Kasumi-1 (cell line): ENCODE measurements at regions not wholly inside any gene's neighbourhood (a gene's known extent, or its start where the extent isn't known, plus 50 kb on each side); places are given as distances from the start of the nearest gene placed in this dataset.

ENCODE experiments used
- DNase-seq, 2 experiments: peaks; one replicate each; lab custom pipeline; 2025; lab: John Stamatoyannopoulos, UW

DNA sequence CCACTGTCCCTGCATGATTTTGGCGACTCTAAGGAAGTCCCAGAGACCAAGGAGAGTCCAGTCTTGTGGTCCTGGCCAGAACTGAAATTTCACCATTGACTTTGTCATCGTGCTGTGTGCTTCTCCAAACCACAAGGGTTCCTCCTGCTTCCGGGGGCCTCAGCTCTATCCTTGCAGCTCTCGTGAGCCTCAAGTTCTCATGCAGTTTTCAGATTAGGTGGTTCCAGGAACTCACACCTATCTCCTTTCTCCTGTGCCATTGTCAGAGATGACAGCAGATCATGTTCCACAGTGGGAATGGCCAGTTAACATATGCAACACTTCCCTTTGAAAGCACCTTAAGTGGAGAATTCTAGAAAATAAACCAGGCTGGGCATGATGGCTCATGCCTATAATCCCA lies 97.9 kb upstream of the CRHR1 start:
- peak; percentile 13 to 36 for DNase-seq

- DNase-seq = no peak
Observed at GRCh38 chr17:45687594-45687993, 96.5 kb upstream of the CRHR1 start.

DNA sequence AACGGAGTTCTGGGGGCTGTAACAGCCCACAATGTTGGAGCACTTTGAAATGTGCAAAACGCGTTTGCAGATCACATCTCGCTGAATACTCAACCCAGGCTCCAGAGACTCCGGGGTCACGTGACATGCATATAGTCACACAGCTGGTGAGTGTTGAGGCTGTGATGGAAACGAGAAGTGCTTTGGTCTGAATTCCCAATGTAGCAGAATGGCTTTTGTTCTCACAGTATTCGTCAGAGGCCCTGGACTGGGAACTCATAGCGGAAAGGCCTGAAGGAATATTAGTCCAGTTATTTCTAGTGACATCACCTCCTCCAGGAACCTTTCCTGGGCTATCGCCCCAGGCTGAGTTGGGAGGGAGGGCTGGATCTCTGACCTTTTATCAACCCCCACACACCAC lies 95.8 kb upstream of the CRHR1 start:
- DNase-seq = no peak

DNA sequence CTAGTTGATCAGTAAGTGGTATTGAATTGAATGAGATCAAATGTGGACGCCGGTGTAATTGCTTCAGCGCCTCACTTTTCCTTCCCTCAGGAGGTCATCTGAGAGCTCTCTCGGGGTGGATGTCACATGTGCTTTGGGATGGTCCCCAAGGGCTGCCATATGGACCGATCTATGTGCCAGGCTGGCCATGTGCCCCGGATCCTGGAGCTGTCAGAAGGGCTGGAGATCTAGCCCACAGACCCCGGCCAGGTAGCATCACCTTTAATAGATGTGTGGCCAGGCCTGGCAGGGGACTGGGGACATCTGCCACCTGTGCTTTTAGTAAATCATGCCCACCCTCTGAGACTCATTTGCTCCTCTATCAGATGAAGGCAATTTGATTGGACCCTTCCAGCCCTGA lies 95.3 kb upstream of the CRHR1 start:
- no peak for DNase-seq

DNA sequence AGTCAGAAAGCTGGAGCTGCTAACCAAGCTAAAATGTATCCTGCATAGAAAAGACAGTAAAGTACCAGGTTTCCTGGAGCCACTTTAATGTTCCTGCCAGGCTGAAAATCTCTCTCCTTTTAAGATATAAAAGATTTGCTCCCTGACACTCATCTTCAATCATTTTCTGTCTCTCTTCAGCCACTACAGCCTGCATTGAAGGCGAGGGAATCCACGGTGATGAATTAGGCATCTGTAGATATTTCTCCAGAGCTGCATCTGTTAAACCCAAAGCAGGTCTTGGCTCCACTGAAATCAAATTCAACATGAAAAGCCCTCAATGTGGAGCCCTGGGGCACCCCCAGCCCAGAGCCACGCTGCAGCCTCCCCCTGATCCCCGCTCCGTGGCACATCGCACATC lies 94.7 kb upstream of the CRHR1 start:
- DNase-seq = no peak

- DNase-seq = no peak
Observed at GRCh38 chr17:45690625-45691275, 93.4 kb upstream of the CRHR1 start.

DNA sequence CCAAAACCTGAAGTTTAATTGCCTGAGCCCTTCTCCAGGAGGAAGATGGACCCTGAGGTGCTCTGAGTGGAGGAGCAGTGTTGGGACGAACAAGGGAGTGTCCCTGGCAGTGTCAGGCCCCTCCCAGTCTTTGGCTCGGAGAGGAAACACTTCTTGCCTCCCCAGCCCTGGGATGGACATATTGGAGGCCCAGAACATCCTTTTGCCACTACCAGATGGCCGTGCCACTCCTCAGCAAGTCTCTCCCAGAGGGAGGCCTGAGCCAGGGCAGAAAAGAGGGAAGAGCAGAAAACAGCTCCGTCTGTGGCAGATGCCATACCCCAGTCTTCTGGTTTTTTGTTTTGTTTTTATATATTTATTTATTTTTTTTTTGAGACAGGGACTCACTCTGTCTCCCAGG lies 91.5 kb upstream of the CRHR1 start:
- DNase-seq = no peak

- DNase-seq = no peak
Observed at GRCh38 chr17:45693792-45694191, 90.3 kb upstream of the CRHR1 start.

GRCh38 chr17:45696442-45696841 lies 87.7 kb upstream of the CRHR1 start:
- no peak for DNase-seq

DNA sequence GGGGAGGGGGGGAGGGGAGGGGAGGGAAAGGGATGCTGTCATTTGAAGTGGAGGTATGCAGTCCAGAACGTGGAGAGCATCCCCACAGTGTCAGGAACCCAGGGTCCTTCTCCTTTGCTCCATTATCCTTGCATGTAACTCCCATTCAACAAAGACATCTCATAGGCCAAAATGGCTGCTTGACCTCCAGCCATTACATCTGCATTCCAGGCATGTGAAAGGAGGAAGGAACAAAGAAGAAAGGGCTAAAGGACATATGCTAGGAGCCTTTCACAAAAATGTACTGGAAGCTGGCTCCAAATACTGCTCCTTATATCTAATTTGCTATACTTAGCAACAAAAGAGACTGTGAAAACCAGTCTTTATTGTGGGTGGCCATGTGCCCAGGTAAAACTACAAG lies 87.0 kb upstream of the CRHR1 start:
- DNase-seq = no peak

DNA sequence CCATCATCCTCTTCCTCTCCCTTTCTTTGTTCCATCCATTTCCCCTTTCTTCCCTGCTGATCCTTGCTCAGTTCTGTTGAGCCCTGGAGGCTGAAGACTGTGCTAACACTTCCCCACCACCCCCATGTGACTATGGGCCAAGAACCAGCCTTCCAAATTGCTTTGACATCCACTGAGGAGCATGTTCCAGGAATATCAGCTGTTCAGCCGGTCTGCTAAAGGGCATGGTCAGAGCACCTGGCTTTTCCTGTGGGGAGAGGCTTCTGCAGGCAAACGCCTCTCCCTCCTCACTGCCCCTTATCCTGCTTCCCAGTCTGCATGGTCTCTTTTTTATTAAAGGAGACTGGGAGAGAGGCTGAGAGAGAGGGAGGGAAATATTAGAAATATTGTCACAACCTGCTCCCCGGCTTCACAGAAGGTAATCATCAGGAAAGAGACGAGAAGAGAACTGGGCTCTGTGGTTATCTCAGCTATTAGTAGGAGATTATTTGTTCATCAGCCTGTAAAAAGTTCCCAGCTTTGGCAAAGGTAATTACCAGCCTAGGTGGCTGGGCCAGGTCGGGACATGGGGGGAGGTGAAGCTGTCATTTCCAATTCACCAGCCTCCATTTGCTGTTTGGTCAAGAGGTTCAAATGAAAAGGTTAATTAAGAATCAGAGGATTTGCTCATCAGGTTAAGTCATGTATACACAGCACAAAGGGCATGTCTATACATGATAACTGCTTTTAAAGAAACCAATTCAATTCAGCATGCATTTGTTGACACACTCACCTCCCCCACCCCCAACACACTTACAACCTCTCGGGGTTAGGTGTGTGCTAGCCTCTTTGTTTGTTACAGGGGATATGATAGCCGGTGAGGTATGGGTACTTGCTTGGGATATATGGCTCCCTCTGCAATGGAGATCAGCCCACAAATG lies 83.7 kb upstream of the CRHR1 start:
- no peak for DNase-seq

DNA sequence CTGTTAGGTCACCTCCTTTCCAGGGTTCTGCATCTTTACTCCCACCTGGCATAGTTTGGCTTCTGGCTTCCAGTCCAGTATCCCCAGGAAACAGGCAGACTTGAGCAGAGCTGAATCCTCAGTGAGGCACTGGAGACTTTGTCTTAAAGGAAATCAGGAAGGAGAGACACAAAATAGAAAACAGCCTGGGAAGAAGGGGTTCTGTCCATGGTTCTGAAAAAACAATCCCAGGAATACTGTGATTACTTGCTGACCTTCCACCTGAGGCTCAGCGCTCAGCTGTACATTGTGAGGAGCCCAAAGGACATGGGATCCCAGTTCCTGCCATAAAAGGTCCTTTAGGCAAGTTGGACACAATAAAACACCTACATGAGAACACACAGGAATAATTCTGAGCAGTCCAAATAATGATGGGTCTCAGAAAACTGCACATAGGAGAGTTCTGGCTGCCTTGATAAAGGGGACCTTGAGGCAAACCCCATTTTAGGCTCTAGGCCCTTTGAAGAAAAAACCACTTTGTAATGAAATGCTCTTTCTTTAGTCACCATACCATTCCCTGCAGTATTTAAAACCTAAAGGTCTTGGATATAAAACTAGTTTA lies 81.4 kb upstream of the CRHR1 start:
- no peak for DNase-seq

DNA sequence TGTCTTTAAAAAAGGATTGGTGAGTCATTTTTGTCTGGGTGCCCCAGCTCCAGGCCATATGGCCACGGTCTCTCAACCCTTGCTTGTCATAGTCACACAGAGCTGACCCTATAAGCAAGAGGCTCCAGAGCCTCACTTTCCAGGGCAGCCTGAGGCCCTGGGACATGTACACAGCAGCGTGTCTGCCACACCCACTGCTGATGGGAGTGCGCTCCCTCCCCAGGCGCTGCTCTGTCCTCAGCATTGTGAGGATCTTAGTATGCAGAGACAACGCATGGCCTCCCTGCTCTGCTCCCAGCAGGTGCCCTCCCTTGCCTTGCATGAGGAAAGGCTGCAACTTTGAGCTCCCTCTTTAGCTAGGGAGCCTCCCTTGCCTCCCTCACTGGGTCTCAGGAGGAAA lies 80.8 kb upstream of the CRHR1 start:
- DNase-seq = no peak

- no peak for DNase-seq
Observed at GRCh38 chr17:45703806-45704205, 80.3 kb upstream of the CRHR1 start.

DNA sequence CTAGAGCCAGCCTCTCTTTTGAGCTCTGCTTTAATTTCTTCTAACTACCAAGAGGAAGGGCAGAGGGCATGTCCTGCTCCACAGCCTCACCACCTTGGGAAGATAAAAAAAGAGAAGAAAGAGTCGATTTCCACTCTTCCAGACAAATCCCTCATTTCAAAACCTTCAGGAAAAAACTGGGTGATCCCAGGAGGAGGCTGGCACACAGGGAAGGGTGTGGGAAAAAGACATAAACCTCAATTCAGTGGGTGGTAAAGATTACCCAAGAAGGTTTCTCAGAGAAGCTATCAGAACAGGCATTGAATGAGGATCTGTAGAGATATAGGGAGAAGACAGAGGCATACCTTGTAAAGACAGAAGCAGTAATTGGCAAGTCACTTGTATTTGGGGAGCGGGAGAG lies 79.9 kb upstream of the CRHR1 start:
- no peak for DNase-seq

GRCh38 chr17:45705123-45706009 lies 78.8 kb upstream of the CRHR1 start:
- DNase-seq = no peak

- DNase-seq = no peak
Observed at GRCh38 chr17:45706033-45706432, 78.1 kb upstream of the CRHR1 start.

GRCh38 chr17:45708707-45709290 lies 75.3 kb upstream of the CRHR1 start:
- no peak for DNase-seq

DNA sequence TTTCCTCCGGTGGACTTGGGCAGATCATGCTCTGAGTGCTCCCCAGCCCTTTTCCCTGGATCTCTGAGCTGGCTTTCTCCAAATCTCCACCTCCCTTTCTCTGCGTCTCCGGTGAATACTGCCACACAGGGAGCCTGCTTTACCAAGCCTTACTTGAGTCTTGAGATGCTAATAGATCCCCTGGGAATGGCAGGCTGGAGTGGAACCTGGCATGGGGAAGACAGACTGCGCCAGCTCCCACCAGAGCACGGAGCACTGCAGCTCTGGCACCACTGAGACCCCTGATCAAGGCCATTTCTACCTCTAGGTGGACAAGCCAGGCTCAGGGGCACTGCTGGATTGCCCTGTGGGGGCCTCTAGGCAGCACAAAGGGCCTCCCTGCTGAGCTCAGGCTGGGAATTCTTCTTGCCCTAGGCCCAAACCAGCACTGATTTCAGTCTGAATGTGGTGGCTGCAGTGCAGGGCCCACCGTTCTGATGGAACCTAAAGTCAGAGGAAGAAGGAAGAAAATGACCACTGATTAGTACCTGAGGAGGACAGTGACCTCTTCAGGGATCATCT lies 74.3 kb upstream of the CRHR1 start:
- DNase-seq = no peak

- no peak for DNase-seq
Observed at GRCh38 chr17:45715787-45716186, 68.3 kb upstream of the CRHR1 start.

- no peak for DNase-seq
Observed at GRCh38 chr17:45718791-45719190, 65.3 kb upstream of the CRHR1 start.
